ENCODE measurements at regions not wholly inside any gene's neighbourhood (a gene's known extent, or its start where the extent isn't known, plus 50 kb on each side); places are given as distances from the start of the nearest gene placed in this dataset.
A peak's percentile ranks its signal among the peaks of the same experiment; 100 is the strongest.

- no peak for DNase-seq
Measured at GRCh38 chr2:238584617-238585016, 157.9 kb downstream of the ASB1 start.

GRCh38 chr2:238585836-238586821 is 159.4 kb downstream of the ASB1 start:
- DNase-seq: no peak

- no peak for DNase-seq
Measured at GRCh38 chr2:238586931-238587775, 160.4 kb downstream of the ASB1 start.

GRCh38 chr2:238587776-238588660 is 161.3 kb downstream of the ASB1 start:
- DNase-seq: no peak

GRCh38 chr2:238589591-238590460 is 163.1 kb downstream of the ASB1 start:
- no peak for DNase-seq

- no peak for DNase-seq
Measured at GRCh38 chr2:238591732-238592131, 165.0 kb downstream of the ASB1 start.

- no peak for DNase-seq
Measured at GRCh38 chr2:238593236-238593635, 166.5 kb downstream of the ASB1 start.

- DNase-seq: no peak
Measured at GRCh38 chr2:238593678-238594077, 167.0 kb downstream of the ASB1 start.

- DNase-seq: no peak
Measured at GRCh38 chr2:238594796-238595749, 168.3 kb downstream of the ASB1 start.

GRCh38 chr2:238595750-238596570 is 169.2 kb downstream of the ASB1 start:
- DNase-seq: peak; percentile 64

- DNase-seq: no peak
Measured at GRCh38 chr2:238596571-238597551, 170.1 kb downstream of the ASB1 start.

- DNase-seq: no peak
Measured at GRCh38 chr2:238597638-238598528, 171.2 kb downstream of the ASB1 start.

GRCh38 chr2:238598802-238599530 is 172.2 kb downstream of the ASB1 start:
- no peak for DNase-seq

GRCh38 chr2:238599549-238600505 is 173.1 kb downstream of the ASB1 start:
- DNase-seq: no peak
